CD4-positive, alpha-beta memory T cell (primary cell): ENCODE measurements at regions not wholly inside any gene's neighbourhood (a gene's known extent, or its start where the extent isn't known, plus 50 kb on each side); places are given as distances from the start of the nearest gene placed in this dataset.

Source experiments
- CTCF ChIA-PET: fragments of 350-600 bp; sonication (Branson Sonifier 250); formaldehyde crosslinking; loops from one replicate; lab custom pipeline; 2021; ENCODE audit warnings: inconsistent platforms; ENCODE audit not compliant: partially characterized antibody; lab: Charles Lee
- POLR2A ChIA-PET: fragments of 350-600 bp; sonication (Branson Sonifier 250); formaldehyde crosslinking; loops from one replicate; lab custom pipeline; 2021; ENCODE audit not compliant: partially characterized antibody; lab: Charles Lee
- DNase-seq, 5 donors: peaks; one replicate each; pipeline versions ENCODE4 v3.0.0 to v3.0.0-alpha.2; 2020 to 2022; ENCODE audit warnings: mixed read lengths in 1 of 5
- H3K27ac ChIP-seq: one replicate; pipeline ENCODE4 v1.7.0; 2013; ENCODE audit warnings: low read depth, low read length
- H3K27me3 ChIP-seq: 2 replicates; pipeline ENCODE4 v1.7.0; 2013; ENCODE audit warnings: mild to moderate bottlenecking, low read length, moderate library complexity; ENCODE audit not compliant: insufficient read depth
- H3K36me3 ChIP-seq: 2 replicates; pipeline ENCODE4 v1.7.0; 2013; ENCODE audit warnings: mild to moderate bottlenecking, low read length, moderate library complexity; ENCODE audit not compliant: insufficient read depth
- H3K4me1 ChIP-seq: 2 replicates; pipeline ENCODE4 v1.7.0; 2013; ENCODE audit warnings: mild to moderate bottlenecking, low read length, moderate library complexity; ENCODE audit not compliant: insufficient read depth
- H3K4me3 ChIP-seq, 2 donors: one replicate each; pipeline ENCODE4 v1.7.0; 2013; ENCODE audit warnings: low read length in 2 of 2, mild to moderate bottlenecking in 1 of 2
- H3K9me3 ChIP-seq, 2 donors: one replicate each; pipeline ENCODE4 v1.7.0; 2013; ENCODE audit warnings: low read length in 2 of 2, control low read depth in 1 of 2; ENCODE audit not compliant: control insufficient read depth in 1 of 2
- H3K27ac Mint-ChIP-seq, 7 donors: one replicate each; pipeline ENCODE4 v1.8.0; 2020 to 2021; ENCODE audit warnings: mixed read lengths in 7 of 7, mild to moderate bottlenecking in 6 of 7, inconsistent platforms in 3 of 7, moderate library complexity in 3 of 7
- H3K27me3 Mint-ChIP-seq, 2 donors: one replicate each; pipeline ENCODE4 v1.8.0; 2020 to 2021; ENCODE audit warnings: mixed read lengths in 2 of 2
- H3K36me3 Mint-ChIP-seq, 2 donors: one replicate each; pipeline ENCODE4 v1.8.0; 2020 to 2021; ENCODE audit warnings: mixed read lengths in 2 of 2, inconsistent platforms in 1 of 2, mild to moderate bottlenecking in 1 of 2
- H3K4me1 Mint-ChIP-seq, 4 donors: one replicate each; pipeline ENCODE4 v1.8.0; 2020 to 2021; ENCODE audit warnings: mixed read lengths in 4 of 4, mild to moderate bottlenecking in 1 of 4
- H3K4me3 Mint-ChIP-seq, 8 donors: one replicate each; pipeline ENCODE4 v1.8.0; 2020 to 2021; ENCODE audit warnings: mixed read lengths in 8 of 8, mild to moderate bottlenecking in 7 of 8, moderate library complexity in 6 of 8, inconsistent platforms in 3 of 8
- H3K9me3 Mint-ChIP-seq, 8 donors: one replicate each; pipeline ENCODE4 v1.8.0; 2020 to 2021; ENCODE audit warnings: mixed read lengths in 8 of 8, mild to moderate bottlenecking in 5 of 8, inconsistent platforms in 3 of 8, moderate library complexity in 1 of 8
- intact Hi-C: fragments of 100-400 bp; cut with micrococcal nuclease; formaldehyde crosslinking; loops from one replicate; pipeline ENCODE4 v1.15.1; 2023

DNA sequence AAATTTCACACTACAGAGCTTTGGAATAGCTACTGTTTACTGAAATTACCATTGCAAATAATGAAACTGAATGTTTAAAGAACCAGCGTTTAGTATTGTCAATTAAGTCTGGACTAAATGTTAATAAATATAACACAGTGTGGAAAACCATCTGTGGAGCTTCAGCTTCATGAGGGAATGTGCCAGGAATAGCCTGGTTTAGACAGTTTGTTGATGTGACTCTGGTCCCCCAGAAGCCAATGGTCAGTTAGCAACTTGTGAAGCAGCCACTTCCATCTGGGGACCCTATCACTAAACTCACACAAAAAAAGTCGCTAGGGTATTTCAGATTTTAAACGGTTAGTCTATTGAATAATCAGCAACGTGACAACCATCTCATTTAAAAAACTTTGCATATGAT, 207.8 kb downstream of the RAMP3 start:
- Mint-ChIP-seq H3K27ac (no peak overlapping the region), H3K36me3 (no peaks in the 10 kb centered on the region), H3K4me3 (no peak overlapping the region), H3K27me3 (peaks cover 16 to 18% of the 10 kb centered on the region in 2 donors), H3K9me3 (peaks cover 0 to 13% (median under 1%) of the 10 kb centered on the region in 8 donors), H3K4me1 (no peaks in the 10 kb centered on the region)
- intact Hi-C loops = no loop called here
- DNase-seq = no peak
- CTCF ChIA-PET = no interaction called here
- Histone ChIP-seq H3K27ac (no peak overlapping the region), H3K4me1 (no peaks in the 10 kb centered on the region), H3K36me3 (no peaks in the 10 kb centered on the region), H3K9me3 (no peaks in the 10 kb centered on the region), H3K27me3 (peaks cover 3% of the 10 kb centered on the region), H3K4me3 (no peak overlapping the region)
- POLR2A ChIA-PET = no interaction called here

DNA sequence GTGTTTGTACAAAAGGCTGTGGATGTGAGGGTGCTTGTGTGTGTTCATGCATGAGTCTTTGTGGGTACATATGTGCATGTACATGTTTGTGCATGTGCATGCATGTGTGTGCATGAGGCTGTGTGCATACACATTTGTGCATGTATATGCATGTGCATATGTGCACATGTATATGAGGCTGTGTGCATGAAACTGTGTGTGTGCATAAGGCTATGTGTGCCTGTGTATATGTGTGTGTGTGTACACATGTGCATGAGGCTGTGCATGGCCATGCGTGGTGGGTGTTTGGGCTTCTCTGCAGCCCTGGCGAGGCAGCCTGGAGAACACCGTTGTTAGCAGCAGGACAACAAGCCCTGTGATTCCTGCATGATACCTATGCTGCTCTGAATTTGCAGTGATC, 207.7 kb upstream of the ADCY1 start:
- Mint-ChIP-seq H3K27ac (no peak overlapping the region), H3K9me3 (peaks cover 0 to 13% (median 4%) of the 10 kb centered on the region in 8 donors), H3K27me3 (peaks cover 19 to 21% of the 10 kb centered on the region in 2 donors), H3K36me3 (no peaks in the 10 kb centered on the region), H3K4me3 (no peak overlapping the region), H3K4me1 (no peaks in the 10 kb centered on the region)
- H3K4me3 ChIP-seq = no peak overlapping the region
- intact Hi-C loops = no loop called here
- no peaks in the 10 kb centered on the region for H3K9me3 ChIP-seq
- no peak overlapping the region for H3K27ac ChIP-seq
- peaks cover 3% of the 10 kb centered on the region for H3K27me3 ChIP-seq
- no peaks in the 10 kb centered on the region for H3K4me1 ChIP-seq
- POLR2A ChIA-PET = no interaction called here
- no peaks in the 10 kb centered on the region for H3K36me3 ChIP-seq
- CTCF ChIA-PET = no interaction called here
- DNase-seq = no peak

DNA sequence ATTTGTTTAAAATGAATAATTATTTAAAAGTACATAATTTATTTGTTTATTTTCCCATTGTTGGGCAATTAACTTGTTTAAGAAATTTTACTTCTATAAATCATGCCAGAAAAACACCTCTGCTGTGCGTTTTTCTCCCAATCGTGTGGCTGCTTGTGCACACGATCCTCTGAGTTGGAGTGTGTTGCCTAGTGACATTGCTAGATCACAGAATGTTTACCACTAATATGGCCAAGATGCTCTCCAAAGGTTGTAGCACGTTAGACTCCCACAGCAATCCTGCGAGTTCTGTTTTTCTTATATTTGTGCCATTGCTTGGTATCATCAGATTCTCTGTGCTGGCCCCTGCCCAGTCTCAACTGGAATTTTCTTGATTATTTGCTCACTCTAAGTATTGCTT, 207.1 kb upstream of the ADCY1 start:
- Mint-ChIP-seq H3K27me3 (peaks cover 15 to 23% of the 10 kb centered on the region in 2 donors), H3K27ac (no peak overlapping the region), H3K9me3 (peaks cover 0 to 13% (median 4%) of the 10 kb centered on the region in 8 donors), H3K36me3 (no peaks in the 10 kb centered on the region), H3K4me1 (no peaks in the 10 kb centered on the region), H3K4me3 (no peak overlapping the region)
- ChIA-PET CTCF (no interaction called here), POLR2A (no interaction called here)
- no peak overlapping the region for H3K27ac ChIP-seq
- DNase-seq = no peak
- peaks cover 3% of the 10 kb centered on the region for H3K27me3 ChIP-seq
- H3K4me1 ChIP-seq = no peaks in the 10 kb centered on the region
- intact Hi-C loops = no loop called here
- H3K4me3 ChIP-seq = no peak overlapping the region
- H3K9me3 ChIP-seq = no peaks in the 10 kb centered on the region
- H3K36me3 ChIP-seq = no peaks in the 10 kb centered on the region

DNA sequence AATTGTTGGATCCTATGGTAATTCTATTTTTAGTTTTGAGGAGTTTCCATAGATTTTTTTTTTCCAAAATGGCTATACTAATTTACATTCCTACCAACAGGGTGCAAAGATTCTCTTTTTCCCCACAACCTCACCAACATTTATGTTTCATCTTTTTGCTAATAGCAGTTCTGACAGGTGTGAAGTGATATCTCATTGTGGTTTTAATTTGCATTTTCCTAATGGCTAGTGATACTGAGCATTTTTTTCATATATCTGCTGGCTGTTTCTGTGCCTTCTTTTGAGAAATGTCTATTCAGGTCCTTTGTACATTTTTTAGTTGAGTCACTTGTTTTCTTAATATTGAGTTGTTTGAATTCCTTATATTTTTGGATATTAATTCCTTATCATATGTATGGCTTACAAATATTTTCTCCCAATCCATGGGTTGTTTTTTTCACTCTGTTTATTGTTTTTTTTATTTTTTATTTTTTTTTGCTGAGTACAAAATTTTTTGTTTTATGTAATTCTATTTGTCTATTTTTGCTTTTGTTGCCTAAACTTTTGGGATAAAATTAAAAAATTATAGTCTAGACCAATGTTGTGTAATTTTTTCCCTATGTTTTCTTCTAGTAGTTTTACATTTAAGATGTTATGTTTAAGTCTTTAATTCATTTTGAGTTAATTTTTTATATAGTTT, 205.9 kb upstream of the ADCY1 start:
- H3K4me3 ChIP-seq = no peak overlapping the region
- DNase-seq = no peak
- H3K27me3 ChIP-seq = peaks cover 3% of the 10 kb centered on the region
- no peaks in the 10 kb centered on the region for H3K4me1 Mint-ChIP-seq
- H3K27me3 Mint-ChIP-seq = peaks cover 15 to 25% of the 10 kb centered on the region in 2 donors
- no peaks in the 10 kb centered on the region for H3K36me3 ChIP-seq
- no peaks in the 10 kb centered on the region for H3K36me3 Mint-ChIP-seq
- H3K27ac ChIP-seq = no peak overlapping the region
- H3K4me1 ChIP-seq = no peaks in the 10 kb centered on the region
- peaks cover 0 to 18% (median 6%) of the 10 kb centered on the region in 8 donors for H3K9me3 Mint-ChIP-seq
- ChIA-PET POLR2A (no interaction called here), CTCF (no interaction called here)
- intact Hi-C loops = no loop called here
- H3K27ac Mint-ChIP-seq = no peak overlapping the region
- no peaks in the 10 kb centered on the region for H3K9me3 ChIP-seq
- H3K4me3 Mint-ChIP-seq = no peak overlapping the region

DNA sequence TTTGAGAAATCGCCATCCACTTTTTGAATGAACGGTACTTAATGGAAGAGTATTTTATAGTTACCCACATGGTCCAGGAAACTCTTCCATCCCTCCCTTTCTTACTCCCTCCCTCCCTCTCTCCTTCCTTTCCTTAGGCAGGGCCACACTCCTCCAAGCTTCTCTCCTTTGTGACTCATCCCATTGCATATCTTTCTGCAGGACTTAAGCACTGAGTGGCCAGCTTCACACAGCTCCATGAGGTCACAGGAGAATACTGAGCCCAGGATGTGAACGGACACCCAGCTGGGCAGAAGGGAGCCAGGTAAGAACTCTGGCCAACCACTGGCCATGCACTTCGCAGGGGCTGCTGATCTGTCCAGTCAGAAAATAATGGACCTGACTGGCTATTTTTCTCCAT, 189.7 kb upstream of the ADCY1 start:
- H3K4me3 Mint-ChIP-seq = no peak overlapping the region
- Histone ChIP-seq H3K4me3 (no peak overlapping the region), H3K27me3 (no peaks in the 10 kb centered on the region), H3K9me3 (no peaks in the 10 kb centered on the region), H3K27ac (no peak overlapping the region), H3K4me1 (no peaks in the 10 kb centered on the region), H3K36me3 (no peaks in the 10 kb centered on the region)
- no peaks in the 10 kb centered on the region for H3K36me3 Mint-ChIP-seq
- ChIA-PET POLR2A (no interaction called here), CTCF (no interaction called here)
- H3K27me3 Mint-ChIP-seq = peaks cover 4 to 10% of the 10 kb centered on the region in 2 donors
- DNase-seq = no peak
- intact Hi-C loops = no loop called here
- no peak overlapping the region for H3K27ac Mint-ChIP-seq
- no peaks in the 10 kb centered on the region for H3K4me1 Mint-ChIP-seq
- peaks cover 0 to 15% (median 2%) of the 10 kb centered on the region in 8 donors for H3K9me3 Mint-ChIP-seq

DNA sequence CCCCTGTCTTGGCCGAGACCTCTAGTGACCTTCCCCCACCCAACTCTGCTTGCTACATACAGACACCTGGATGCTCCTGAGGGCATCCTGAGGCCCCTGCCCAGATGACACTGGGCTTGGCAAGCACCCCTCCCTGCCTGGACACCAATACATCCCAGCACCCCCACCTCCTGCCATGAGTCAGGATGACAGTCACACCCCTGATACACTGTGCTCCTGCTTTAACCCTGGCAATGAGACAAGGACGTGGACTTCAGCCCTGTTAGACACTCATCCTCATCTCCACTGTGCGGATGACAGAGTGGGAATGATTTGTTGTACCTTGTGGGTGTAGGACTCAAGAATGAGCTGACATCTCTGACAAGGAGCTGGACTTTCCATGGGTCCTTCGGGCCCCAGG, 186.3 kb upstream of the ADCY1 start:
- Histone ChIP-seq H3K4me3 (no peak overlapping the region), H3K27me3 (no peaks in the 10 kb centered on the region), H3K27ac (no peak overlapping the region), H3K36me3 (no peaks in the 10 kb centered on the region), H3K4me1 (no peaks in the 10 kb centered on the region), H3K9me3 (no peaks in the 10 kb centered on the region)
- Mint-ChIP-seq H3K4me1 (no peaks in the 10 kb centered on the region), H3K27ac (no peak overlapping the region), H3K27me3 (peaks cover 4 to 10% of the 10 kb centered on the region in 2 donors), H3K9me3 (peaks cover 0 to 20% (median 5%) of the 10 kb centered on the region in 8 donors), H3K36me3 (no peaks in the 10 kb centered on the region), H3K4me3 (no peak overlapping the region)
- CTCF ChIA-PET = no interaction called here
- intact Hi-C loops = no loop called here
- POLR2A ChIA-PET = no interaction called here
- no peak for DNase-seq

DNA sequence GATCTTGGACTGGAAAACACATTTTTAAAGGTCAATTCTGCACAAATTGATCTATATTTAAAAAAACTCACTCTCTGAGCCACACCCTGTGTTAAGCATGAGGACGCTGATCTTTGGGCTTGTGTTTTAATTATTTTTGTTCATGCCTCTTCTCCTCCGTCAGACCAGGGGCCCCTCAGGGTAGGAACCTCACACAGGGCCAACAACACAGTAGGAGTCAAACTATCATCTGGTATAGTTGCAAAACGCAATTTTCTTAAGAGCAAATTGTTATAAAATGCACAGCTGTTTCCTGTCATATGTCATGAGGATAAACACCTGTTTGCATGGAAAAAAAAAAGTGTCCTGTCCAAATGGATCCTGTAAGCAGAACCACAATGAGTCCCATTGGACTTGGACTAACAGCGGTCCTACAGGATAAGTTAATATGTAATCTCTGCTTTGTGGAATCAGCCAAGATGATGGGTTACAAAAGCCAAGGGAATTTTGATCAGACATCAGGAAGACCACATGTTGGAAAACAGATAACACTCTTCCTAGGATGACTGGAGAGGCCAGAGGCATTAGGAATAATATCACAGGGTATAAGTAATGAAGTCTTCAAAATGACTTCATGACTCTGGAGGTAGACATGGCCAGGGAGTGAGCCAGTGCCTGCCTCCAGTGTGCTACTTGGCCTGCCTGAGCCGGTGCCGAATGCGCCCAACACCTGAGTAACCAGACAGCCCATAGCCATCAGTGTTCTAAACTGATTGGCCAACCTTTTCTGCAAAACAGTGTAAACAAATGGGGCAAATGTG, 184.9 kb upstream of the ADCY1 start:
- H3K4me3 ChIP-seq = no peak overlapping the region

More for the DNA sequence above, 184.9 kb upstream of the ADCY1 start:
- Mint-ChIP-seq H3K4me1 (no peaks in the 10 kb centered on the region), H3K27ac (no peak overlapping the region), H3K36me3 (no peaks in the 10 kb centered on the region), H3K27me3 (peaks cover 4 to 10% of the 10 kb centered on the region in 2 donors), H3K4me3 (no peak overlapping the region), H3K9me3 (peaks cover 0 to 15% (median 6%) of the 10 kb centered on the region in 8 donors)
- ChIA-PET POLR2A (no interaction called here), CTCF (no interaction called here)
- Histone ChIP-seq H3K27ac (no peak overlapping the region), H3K4me1 (no peaks in the 10 kb centered on the region), H3K9me3 (no peaks in the 10 kb centered on the region), H3K36me3 (no peaks in the 10 kb centered on the region), H3K27me3 (no peaks in the 10 kb centered on the region)
- intact Hi-C loops = no loop called here
- DNase-seq = no peak
